HG03097 (cell line): ENCODE measurements at regions not wholly inside any gene's neighbourhood (a gene's known extent, or its start where the extent isn't known, plus 50 kb on each side); places are given as distances from the start of the nearest gene placed in this dataset.

ENCODE experiments used
- ATAC-seq: cut with Tn5 transposase; IDR thresholded peaks from one replicate; pipeline ENCODE4 v1.9.1; 2021; ENCODE audit not compliant: unreplicated experiment, low FRiP score

- ATAC-seq, result no peak
Observed at GRCh38 chr13:85321734-85322133, 477.5 kb downstream of the SLITRK6 start.

- no peak for ATAC-seq
Observed at GRCh38 chr13:85317781-85318180, 481.4 kb downstream of the SLITRK6 start.

GRCh38 chr13:85316506-85317025 lies 482.7 kb downstream of the SLITRK6 start:
- ATAC-seq, result no peak

GRCh38 chr13:85314686-85315085 lies 484.5 kb downstream of the SLITRK6 start:
- no peak for ATAC-seq

GRCh38 chr13:85313761-85314503 lies 485.3 kb downstream of the SLITRK6 start:
- no peak for ATAC-seq

GRCh38 chr13:85312071-85312470 lies 487.1 kb downstream of the SLITRK6 start:
- ATAC-seq, result no peak

- no peak for ATAC-seq
Observed at GRCh38 chr13:85303630-85304029, 495.6 kb downstream of the SLITRK6 start.

GRCh38 chr13:85298387-85298924 lies 500.8 kb downstream of the SLITRK6 start:
- ATAC-seq, result no peak

- ATAC-seq, result no peak
Observed at GRCh38 chr13:85288698-85289097, 510.5 kb downstream of the SLITRK6 start.

GRCh38 chr13:85287528-85287927 lies 511.7 kb downstream of the SLITRK6 start:
- no peak for ATAC-seq

- no peak for ATAC-seq
Observed at GRCh38 chr13:85286081-85286480, 513.1 kb downstream of the SLITRK6 start.

GRCh38 chr13:85284349-85284748 lies 514.9 kb downstream of the SLITRK6 start:
- no peak for ATAC-seq

GRCh38 chr13:85283408-85283807 lies 515.8 kb downstream of the SLITRK6 start:
- ATAC-seq, result no peak

GRCh38 chr13:85282876-85283275 lies 516.3 kb downstream of the SLITRK6 start:
- no peak for ATAC-seq

GRCh38 chr13:85278851-85279250 lies 520.4 kb downstream of the SLITRK6 start:
- no peak for ATAC-seq

- ATAC-seq, result no peak
Observed at GRCh38 chr13:85277748-85278147, 521.5 kb downstream of the SLITRK6 start.

GRCh38 chr13:85266771-85267170 lies 532.4 kb downstream of the SLITRK6 start:
- no peak for ATAC-seq

GRCh38 chr13:85266331-85266730 lies 532.9 kb downstream of the SLITRK6 start:
- ATAC-seq, result no peak

GRCh38 chr13:85265296-85265695 lies 533.9 kb downstream of the SLITRK6 start:
- no peak for ATAC-seq

- no peak for ATAC-seq
Observed at GRCh38 chr13:85262499-85262898, 536.7 kb downstream of the SLITRK6 start.

- no peak for ATAC-seq
Observed at GRCh38 chr13:85261757-85262346, 537.4 kb downstream of the SLITRK6 start.

GRCh38 chr13:85260896-85261295 lies 538.3 kb downstream of the SLITRK6 start:
- no peak for ATAC-seq
